ENCODE measurements at regions not wholly inside any gene's neighbourhood (a gene's known extent, or its start where the extent isn't known, plus 50 kb on each side); places are given as distances from the start of the nearest gene placed in this dataset.

DNA sequence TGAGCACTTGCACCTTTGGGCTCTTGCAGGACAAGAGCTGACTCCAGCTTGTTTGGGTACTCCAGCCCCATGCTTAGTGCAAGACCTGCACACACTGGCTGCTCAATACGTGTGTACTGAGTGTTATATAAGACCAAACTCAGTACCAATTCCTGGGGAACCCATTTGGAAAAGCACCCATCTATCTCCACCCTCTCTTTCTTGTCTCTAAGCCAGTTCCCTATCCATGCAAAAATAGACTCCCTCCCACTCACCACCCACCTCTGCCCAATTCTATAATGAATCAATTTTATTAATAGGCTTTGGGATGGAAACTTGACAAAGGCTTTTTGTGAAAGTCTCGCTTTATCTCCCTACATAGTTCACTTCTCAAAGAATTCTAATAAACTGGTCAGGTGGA, 60.9 kb upstream of the CPLX2 start:
- intact Hi-C loops (cut with micrococcal nuclease) = loop anchor here (10.0 kb wide), 1 partner anchor 574 kb away; the partner anchor contains the start of genes HIGD2A and NOP16
- H3K36me3 Mint-ChIP-seq (ENCODE audit: insufficient read depth, unreplicated experiment) = no peaks in the 10 kb centered on the region
- H3K27me3 Mint-ChIP-seq (ENCODE audit: insufficient read depth, unreplicated experiment) = peaks cover 21% of the 10 kb centered on the region
- no peak overlapping the region for H3K4me3 Mint-ChIP-seq (ENCODE audit: unreplicated experiment)
- POLR2A ChIA-PET = interaction anchor here (1.3 to 2.4 kb wide), 2 partner anchors 12 to 22 kb away, joined by 6 to 7 read pairs; no protein-coding TSS in a partner anchor
- TF ChIP-seq CTCF (IDR thresholded peaks at IDR 0.05; ENCODE audit: unreplicated experiment) = no peak
- no peaks in the 10 kb centered on the region for H3K9me3 Mint-ChIP-seq (ENCODE audit: unreplicated experiment)
- CTCF ChIA-PET = interaction anchor here (0.6 to 1.4 kb wide), 5 partner anchors 7 to 80 kb away, joined by 3 to 4 read pairs (median 3); no protein-coding TSS in a partner anchor
- H3K4me1 Mint-ChIP-seq (ENCODE audit: insufficient read depth, unreplicated experiment) = peaks cover 45% of the 10 kb centered on the region
- BruUV-seq (replicated peaks) = no TSS peak
- H3K27ac Mint-ChIP-seq (ENCODE audit: low read depth, unreplicated experiment) = no peak overlapping the region
- no peak for DNase-seq (ENCODE audit: unreplicated experiment)

DNA sequence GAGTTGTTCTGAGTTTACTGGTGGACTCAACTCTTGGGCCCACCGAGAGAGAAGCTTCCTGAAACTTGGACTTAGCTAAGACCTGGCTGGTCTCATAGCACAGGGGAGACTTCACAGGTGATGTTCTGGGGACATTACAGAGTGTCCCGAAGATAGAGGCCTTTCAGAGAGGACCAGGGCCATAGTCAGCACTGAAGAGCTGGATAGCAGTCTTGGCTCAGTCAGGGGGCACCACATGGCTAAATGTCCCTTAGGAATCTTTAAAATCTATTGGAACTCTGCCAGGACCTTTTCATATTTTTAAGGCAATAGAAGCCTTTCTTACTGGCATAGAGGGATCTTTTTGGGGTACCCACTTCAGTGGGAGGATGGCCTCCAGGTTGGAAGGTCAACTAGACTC, 59.8 kb upstream of the CPLX2 start:
- POLR2A ChIA-PET = no interaction called here
- intact Hi-C loops (cut with micrococcal nuclease) = loop anchor here (10.0 kb wide), 1 partner anchor 573 kb away; the partner anchor contains the start of genes HIGD2A and NOP16
- CTCF ChIA-PET = interaction anchor here (0.6 to 1.0 kb wide), 2 partner anchors 85 to 1498 kb away, joined by 3 read pairs; no protein-coding TSS in a partner anchor
- Mint-ChIP-seq H3K4me1 (ENCODE audit: insufficient read depth, unreplicated experiment) (peaks cover 45% of the 10 kb centered on the region), H3K27ac (ENCODE audit: low read depth, unreplicated experiment) (no peak overlapping the region), H3K36me3 (ENCODE audit: insufficient read depth, unreplicated experiment) (no peaks in the 10 kb centered on the region), H3K4me3 (ENCODE audit: unreplicated experiment) (no peak overlapping the region), H3K9me3 (ENCODE audit: unreplicated experiment) (no peaks in the 10 kb centered on the region), H3K27me3 (ENCODE audit: insufficient read depth, unreplicated experiment) (peaks cover 10% of the 10 kb centered on the region)
- DNase-seq (ENCODE audit: unreplicated experiment) = no peak
- no peak for TF ChIP-seq CTCF (IDR thresholded peaks at IDR 0.05; ENCODE audit: unreplicated experiment)
- BruUV-seq (replicated peaks) = no TSS peak

- Mint-ChIP-seq H3K36me3 (ENCODE audit: insufficient read depth, unreplicated experiment) (no peaks in the 10 kb centered on the region), H3K27me3 (ENCODE audit: insufficient read depth, unreplicated experiment) (no peaks in the 10 kb centered on the region), H3K27ac (ENCODE audit: low read depth, unreplicated experiment) (peak overlapping the region; percentile 81), H3K9me3 (ENCODE audit: unreplicated experiment) (no peaks in the 10 kb centered on the region), H3K4me3 (ENCODE audit: unreplicated experiment) (peak overlapping the region; percentile 28), H3K4me1 (ENCODE audit: insufficient read depth, unreplicated experiment) (peaks cover 44% of the 10 kb centered on the region)
- POLR2A ChIA-PET = interaction anchor here (0.7 to 1.6 kb wide), 3 partner anchors 11 to 35 kb away, joined by 3 to 4 read pairs (median 3); no protein-coding TSS in a partner anchor
- peak; percentile 61 for DNase-seq (ENCODE audit: unreplicated experiment)
- intact Hi-C loops (cut with micrococcal nuclease) = loop anchor here (2.0 to 10.0 kb wide), 3 partner anchors 17 to 571 kb away; partner anchors contain the start of genes HIGD2A and NOP16
- no peak for TF ChIP-seq CTCF (IDR thresholded peaks at IDR 0.05; ENCODE audit: unreplicated experiment)
- CTCF ChIA-PET = interaction anchor here (0.6 to 1.7 kb wide), 5 partner anchors 12 to 1398 kb away, joined by 3 to 7 read pairs (median 3); no protein-coding TSS in a partner anchor
- no TSS peak for BruUV-seq (replicated peaks)
Observed at GRCh38 chr5:175813943-175814630, 57.3 kb upstream of the CPLX2 start.

- peak overlapping the region; percentile 81 for H3K27ac Mint-ChIP-seq (ENCODE audit: low read depth, unreplicated experiment)
Observed at GRCh38 chr5:175814691-175815090, 56.7 kb upstream of the CPLX2 start.

More at GRCh38 chr5:175814691-175815090, 56.7 kb upstream of the CPLX2 start:
- intact Hi-C loops (cut with micrococcal nuclease) = loop anchor here (2.0 to 10.0 kb wide), 3 partner anchors 18 to 570 kb away; partner anchors contain the start of genes HIGD2A and NOP16
- H3K4me3 Mint-ChIP-seq (ENCODE audit: unreplicated experiment) = no peak overlapping the region
- no peaks in the 10 kb centered on the region for H3K27me3 Mint-ChIP-seq (ENCODE audit: insufficient read depth, unreplicated experiment)
- ChIA-PET POLR2A (interaction anchor here (0.8 kb wide), 1 partner anchor 35 kb away, joined by 3 read pairs; no protein-coding TSS in a partner anchor), CTCF (interaction anchor here (0.7 to 1.7 kb wide), 2 partner anchors 12 to 85 kb away, joined by 3 to 5 read pairs; no protein-coding TSS in a partner anchor)
- no peaks in the 10 kb centered on the region for H3K9me3 Mint-ChIP-seq (ENCODE audit: unreplicated experiment)
- BruUV-seq (replicated peaks) = no TSS peak
- H3K4me1 Mint-ChIP-seq (ENCODE audit: insufficient read depth, unreplicated experiment) = peaks cover 38% of the 10 kb centered on the region
- DNase-seq (ENCODE audit: unreplicated experiment) = peak; percentile 95
- TF ChIP-seq CTCF (IDR thresholded peaks at IDR 0.05; ENCODE audit: unreplicated experiment) = no peak
- no peaks in the 10 kb centered on the region for H3K36me3 Mint-ChIP-seq (ENCODE audit: insufficient read depth, unreplicated experiment)
